B cell (primary cell): ENCODE measurements at regions not wholly inside any gene's neighbourhood (a gene's known extent, or its start where the extent isn't known, plus 50 kb on each side); places are given as distances from the start of the nearest gene placed in this dataset.

Experiments
- ATAC-seq: fragments of 200-7000 bp; cut with Tn5 transposase; one replicate; pipeline ENCODE4 v1.10.0; 2021; ENCODE audit warnings: low read depth, mild to moderate bottlenecking, moderate number of reproducible peaks, moderate library complexity
- CTCF ChIA-PET: fragments of 350-600 bp; sonication (Branson Sonifier 250); formaldehyde crosslinking; loops from one replicate; lab custom pipeline; 2021; ENCODE audit warnings: antibody characterized with exemption, inconsistent platforms; lab: Charles Lee
- POLR2A ChIA-PET: fragments of 350-600 bp; sonication (Branson Sonifier 250); formaldehyde crosslinking; loops from one replicate; lab custom pipeline; 2021; ENCODE audit warnings: antibody characterized with exemption; lab: Charles Lee
- DNase-seq: peaks from one replicate; pipeline ENCODE4 v3.0.0; 2013
- H2AFZ ChIP-seq: 2 replicates; pipeline ENCODE4 v1.6.1; 2012; ENCODE audit warnings: mild to moderate bottlenecking, low read depth, low read length; ENCODE audit not compliant: insufficient read depth, poor library complexity, severe bottlenecking
- H3K27ac ChIP-seq, 2 donors: 1 replicate in 1 of 2; 2 replicates in 1 of 2; pipeline ENCODE4 v1.5.1; 2012 to 2013; ENCODE audit warnings: low read length in 2 of 2, mild to moderate bottlenecking in 2 of 2, moderate library complexity in 1 of 2
- H3K27me3 ChIP-seq, 4 experiments: fragments of 200-600 bp in 1 of 4; sonication (generic) in 1 of 4; replicated peaks in 1 of 4; 1 replicate in 2 of 4; 2 replicates in 2 of 4; pipeline versions ENCODE4 v1.6.1 to v1.7.0; 2013 to 2016; ENCODE audit warnings: low read length in 3 of 4, mild to moderate bottlenecking in 2 of 4, mixed read lengths in 1 of 4, moderate library complexity in 1 of 4; ENCODE audit not compliant: insufficient read depth in 4 of 4, control insufficient read depth in 3 of 4; ENCODE audit errors: control extremely low read depth in 1 of 4
- H3K36me3 ChIP-seq, 2 experiments: replicated peaks in 1 of 2; 1 replicate in 1 of 2; 2 replicates in 1 of 2; pipeline versions ENCODE4 v1.6.1 to v1.7.1; 2013; ENCODE audit warnings: low read length in 1 of 2; ENCODE audit not compliant: insufficient read depth in 2 of 2, control insufficient read depth in 1 of 2; ENCODE audit errors: control extremely low read depth in 1 of 2, extremely low read depth in 1 of 2
- H3K4me1 ChIP-seq, 2 donors: fragments of 200-600 bp in 1 of 2; sonication (generic) in 1 of 2; 1 replicate in 1 of 2; 2 replicates in 1 of 2; pipeline versions ENCODE4 v1.5.1 to v1.6.1; 2013 to 2017; ENCODE audit warnings: low read length in 2 of 2; ENCODE audit not compliant: control insufficient read depth in 2 of 2, insufficient read depth in 2 of 2
- H3K4me2 ChIP-seq: replicated peaks from 2 replicates; pipeline ENCODE3; 2012; ENCODE audit warnings: mild to moderate bottlenecking, low read depth, low read length; ENCODE audit not compliant: poor library complexity, severe bottlenecking
- H3K4me3 ChIP-seq, 5 experiments: fragments of 200-600 bp in 1 of 5; sonication (generic) in 1 of 5; 1 replicate in 3 of 5; 2 replicates in 2 of 5; pipeline versions ENCODE4 v1.5.1 to v1.7.0; 2011 to 2016; ENCODE audit warnings: low read length in 4 of 5, mild to moderate bottlenecking in 4 of 5, low read depth in 2 of 5, control low read depth in 1 of 5, moderate library complexity in 1 of 5; ENCODE audit not compliant: insufficient read depth in 1 of 5; ENCODE audit errors: control extremely low read depth in 1 of 5, extremely low read depth in 1 of 5
- H3K79me2 ChIP-seq: fragments of 200-600 bp; sonication (generic); one replicate; pipeline ENCODE4 v1.6.0; 2016; ENCODE audit warnings: low read length; ENCODE audit not compliant: control insufficient read depth, insufficient read depth
- H3K9ac ChIP-seq: fragments of 200-600 bp; sonication (generic); 2 replicates; pipeline ENCODE4 v1.6.1; 2017; ENCODE audit warnings: mild to moderate bottlenecking, low read length, moderate library complexity
- H3K9me3 ChIP-seq, 3 donors: one replicate each; pipeline versions ENCODE4 v1.6.1 to v1.7.1; 2013; ENCODE audit warnings: low read length in 2 of 3; ENCODE audit not compliant: control insufficient read depth in 2 of 3, insufficient read depth in 1 of 3; ENCODE audit errors: control extremely low read depth in 1 of 3
- H4K20me1 ChIP-seq: 2 replicates; pipeline ENCODE4 v1.6.0; 2012; ENCODE audit warnings: mild to moderate bottlenecking, low read length; ENCODE audit not compliant: insufficient read depth, control insufficient read depth, poor library complexity, severe bottlenecking
- H3K27ac Mint-ChIP-seq: one replicate; pipeline ENCODE4 v1.8.0; 2021; ENCODE audit warnings: mixed read lengths
- H3K27me3 Mint-ChIP-seq: one replicate; pipeline ENCODE4 v1.8.0; 2021; ENCODE audit warnings: mixed read lengths
- H3K4me1 Mint-ChIP-seq: one replicate; pipeline ENCODE4 v1.8.0; 2021; ENCODE audit warnings: mixed read lengths
- H3K4me3 Mint-ChIP-seq: one replicate; pipeline ENCODE4 v1.8.0; 2021; ENCODE audit warnings: mixed read lengths
- H3K9me3 Mint-ChIP-seq: one replicate; pipeline ENCODE4 v1.8.0; 2022; ENCODE audit warnings: mixed read lengths; ENCODE audit not compliant: insufficient read depth
- EZH2 ChIP-seq: IDR thresholded peaks from 2 replicates; pipeline ENCODE4 v1.6.1; 2012; ENCODE audit warnings: borderline replicate concordance, low read depth, mild to moderate bottlenecking, moderate library complexity, low read length; ENCODE audit not compliant: insufficient read depth, poor library complexity, severe bottlenecking
- WGBS: methylation state at CpG from one replicate; pipeline ENCODE4 v1.1.5; 2013; ENCODE audit warnings: missing lambda C conversion rate; ENCODE audit not compliant: insufficient coverage; 5-methylcytosine and 5-hydroxymethylcytosine counted together
- intact Hi-C: fragments of 100-400 bp; cut with micrococcal nuclease; formaldehyde crosslinking; loops from one replicate; pipeline ENCODE4 v1.10.0; 2022
- TF ChIP-seq, protein P1 (sequence below): fragments of 200-600 bp; IDR thresholded peaks from one replicate; pipeline ENCODE4 v1.8.0; 2022; ENCODE audit warnings: antibody characterized with exemption, mild to moderate bottlenecking

DNA sequence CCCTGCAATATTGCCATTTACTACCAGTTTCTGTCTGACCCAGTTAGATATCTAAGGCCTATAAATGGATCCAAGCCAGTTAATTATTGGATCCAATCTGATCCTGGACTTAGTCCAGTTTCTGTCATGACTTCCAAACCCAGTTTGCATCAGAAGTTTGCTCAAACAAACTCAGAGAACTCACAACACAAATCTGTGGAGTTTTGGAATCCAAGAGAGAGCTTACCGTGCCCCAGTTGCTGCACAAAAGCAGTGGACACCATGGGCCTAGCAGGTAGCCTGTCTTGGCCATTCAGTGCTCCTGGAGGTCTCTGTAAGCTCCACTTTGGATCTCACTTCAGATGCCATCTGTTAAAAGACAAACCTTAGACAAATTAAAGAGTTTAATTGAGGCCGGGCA is 174.5 kb downstream of the AASDH start:
- Mint-ChIP-seq H3K27me3 (no peaks in the 10 kb centered on the region), H3K4me3 (no peak overlapping the region), H3K9me3 (peaks cover 8% of the 10 kb centered on the region), H3K27ac (no peak overlapping the region), H3K4me1 (no peaks in the 10 kb centered on the region)
- Histone ChIP-seq H3K4me1 (no peaks in the 10 kb centered on the region), H3K9me3 (peaks cover 2 to 11% (median 8%) of the 10 kb centered on the region in 3 donors), H3K4me3 (no peak overlapping the region), H3K36me3 (no peaks in the 10 kb centered on the region), H2AFZ (no peak overlapping the region), H3K27me3 (no peaks in the 10 kb centered on the region), H4K20me1 (no peaks in the 10 kb centered on the region), H3K9ac (no peak overlapping the region), H3K79me2 (no peaks in the 10 kb centered on the region), H3K27ac (no peak overlapping the region), H3K4me2 (no peak overlapping the region)
- ChIA-PET CTCF (no interaction called here), POLR2A (no interaction called here)
- no peak for DNase-seq
- ATAC-seq = no peak
- intact Hi-C loops = no loop called here
- 100% methylated on average over 2 of the region's 2 CpGs for WGBS
- TF ChIP-seq, protein P1, sequence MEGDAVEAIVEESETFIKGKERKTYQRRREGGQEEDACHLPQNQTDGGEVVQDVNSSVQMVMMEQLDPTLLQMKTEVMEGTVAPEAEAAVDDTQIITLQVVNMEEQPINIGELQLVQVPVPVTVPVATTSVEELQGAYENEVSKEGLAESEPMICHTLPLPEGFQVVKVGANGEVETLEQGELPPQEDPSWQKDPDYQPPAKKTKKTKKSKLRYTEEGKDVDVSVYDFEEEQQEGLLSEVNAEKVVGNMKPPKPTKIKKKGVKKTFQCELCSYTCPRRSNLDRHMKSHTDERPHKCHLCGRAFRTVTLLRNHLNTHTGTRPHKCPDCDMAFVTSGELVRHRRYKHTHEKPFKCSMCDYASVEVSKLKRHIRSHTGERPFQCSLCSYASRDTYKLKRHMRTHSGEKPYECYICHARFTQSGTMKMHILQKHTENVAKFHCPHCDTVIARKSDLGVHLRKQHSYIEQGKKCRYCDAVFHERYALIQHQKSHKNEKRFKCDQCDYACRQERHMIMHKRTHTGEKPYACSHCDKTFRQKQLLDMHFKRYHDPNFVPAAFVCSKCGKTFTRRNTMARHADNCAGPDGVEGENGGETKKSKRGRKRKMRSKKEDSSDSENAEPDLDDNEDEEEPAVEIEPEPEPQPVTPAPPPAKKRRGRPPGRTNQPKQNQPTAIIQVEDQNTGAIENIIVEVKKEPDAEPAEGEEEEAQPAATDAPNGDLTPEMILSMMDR = no peak
- TF ChIP-seq EZH2 = no peak

DNA sequence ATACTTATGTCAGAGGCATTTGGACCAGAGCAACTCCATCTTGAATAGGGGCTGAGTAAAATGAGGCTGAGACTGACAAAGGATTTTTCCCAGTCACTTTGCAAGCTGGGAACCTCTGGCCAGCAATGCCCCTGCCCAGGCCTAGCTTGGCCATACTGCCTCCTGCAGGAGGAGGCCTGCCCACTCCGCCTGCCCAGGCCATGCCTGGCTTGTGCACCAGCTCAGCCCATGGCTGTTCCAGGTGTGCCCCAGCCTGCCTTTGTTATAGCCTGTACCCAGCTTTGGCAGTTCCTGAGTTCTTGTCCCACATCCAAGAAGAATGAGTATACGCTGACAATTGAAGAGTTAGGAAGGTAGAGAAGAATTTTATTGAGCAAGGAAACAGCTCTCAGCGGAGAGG is 176.1 kb downstream of the AASDH start:
- H2AFZ ChIP-seq = no peak overlapping the region
- ChIA-PET CTCF (no interaction called here), POLR2A (no interaction called here)
- H4K20me1 ChIP-seq = no peaks in the 10 kb centered on the region
- H3K4me2 ChIP-seq = no peak overlapping the region
- H3K27me3 ChIP-seq = no peaks in the 10 kb centered on the region
- Mint-ChIP-seq H3K9me3 (peaks cover 8% of the 10 kb centered on the region), H3K27me3 (no peaks in the 10 kb centered on the region), H3K4me3 (no peak overlapping the region), H3K4me1 (no peaks in the 10 kb centered on the region), H3K27ac (no peak overlapping the region)
- peaks cover 2 to 11% (median 8%) of the 10 kb centered on the region in 3 donors for H3K9me3 ChIP-seq
- no peak overlapping the region for H3K4me3 ChIP-seq
- no peak overlapping the region for H3K9ac ChIP-seq
- H3K36me3 ChIP-seq = no peaks in the 10 kb centered on the region
- ATAC-seq (no peak), DNase-seq (no peak)
- H3K27ac ChIP-seq = no peak overlapping the region
- no peaks in the 10 kb centered on the region for H3K4me1 ChIP-seq
- TF ChIP-seq EZH2 = no peak
- TF ChIP-seq, protein P1 = no peak
- intact Hi-C loops = no loop called here
- 94% methylated on average over 3 of the region's 3 CpGs for WGBS
- no peaks in the 10 kb centered on the region for H3K79me2 ChIP-seq
